WTC11 (cell line): ENCODE measurements at regions not wholly inside any gene's neighbourhood (a gene's known extent, or its start where the extent isn't known, plus 50 kb on each side); places are given as distances from the start of the nearest gene placed in this dataset.

Experiments used
- ATAC-seq: fragments of 200-7000 bp; cut with Tn5 transposase; 2 replicates; pipeline ENCODE4 v1.10.0; 2021; ENCODE audit warnings: mild to moderate bottlenecking, moderate library complexity
- CTCF ChIA-PET: fragments of 300-600 bp; sonication (Branson Sonifier 250); formaldehyde crosslinking; loops from one replicate; lab custom pipeline; 2021; ENCODE audit warnings: antibody characterized with exemption; lab: Charles Lee
- POLR2A ChIA-PET: fragments of 350-600 bp; sonication (Branson Sonifier 250); formaldehyde crosslinking; loops from one replicate; lab custom pipeline; 2021; ENCODE audit warnings: antibody characterized with exemption; lab: Charles Lee
- DNase-seq: peaks from one replicate; pipeline ENCODE4 v3.0.0; 2021; ENCODE audit warnings: low spot score
- H3K27ac Mint-ChIP-seq: 2 replicates; pipeline ENCODE4 v1.8.0; 2021; ENCODE audit warnings: mixed read lengths
- H3K27me3 Mint-ChIP-seq: 2 replicates; pipeline ENCODE4 v1.8.0; 2021; ENCODE audit warnings: low read depth, mild to moderate bottlenecking, moderate library complexity, mixed read lengths
- H3K36me3 Mint-ChIP-seq: 2 replicates; pipeline ENCODE4 v1.8.0; 2021; ENCODE audit warnings: mixed read lengths
- H3K4me1 Mint-ChIP-seq: 2 replicates; pipeline ENCODE4 v1.8.0; 2022; ENCODE audit warnings: mixed read lengths
- H3K4me3 Mint-ChIP-seq: 2 replicates; pipeline ENCODE4 v1.8.0; 2021; ENCODE audit warnings: mild to moderate bottlenecking, moderate library complexity, mixed read lengths
- H3K9me3 Mint-ChIP-seq: 2 replicates; pipeline ENCODE4 v1.8.0; 2021; ENCODE audit warnings: mixed read lengths
- CREM ChIP-seq: sonication (generic); formaldehyde crosslinking; IDR thresholded peaks from 2 replicates; pipeline ENCODE4 v1.8.1; 2022; ENCODE audit warnings: mild to moderate bottlenecking, missing genetic modification reagents, moderate library complexity
- FOXK1 ChIP-seq: sonication (generic); formaldehyde crosslinking; IDR thresholded peaks from 2 replicates; pipeline ENCODE4 v1.8.0; 2022; ENCODE audit warnings: mild to moderate bottlenecking, moderate library complexity, missing genetic modification reagents
- GABPB1 ChIP-seq: sonication (generic); formaldehyde crosslinking; IDR thresholded peaks from 2 replicates; pipeline ENCODE4 v1.8.1; 2023; ENCODE audit warnings: mild to moderate bottlenecking, missing genetic modification reagents
- NFYB ChIP-seq: sonication (generic); formaldehyde crosslinking; conservative IDR thresholded peaks from 2 replicates; pipeline ENCODE4 v1.8.0; 2022; ENCODE audit warnings: low read depth, missing genetic modification reagents
- OVOL2 ChIP-seq: fragments of 250-450 bp; sonication (Bioruptor Pico); IDR thresholded peaks from 2 replicates; pipeline ENCODE4 v1.9.0; 2021; ENCODE audit warnings: mild to moderate bottlenecking, borderline replicate concordance
- PRRX2 ChIP-seq: fragments of 250-450 bp; sonication (Bioruptor Pico); IDR thresholded peaks from 2 replicates; pipeline ENCODE4 v1.8.0; 2021; ENCODE audit warnings: mild to moderate bottlenecking
- TP53 ChIP-seq: sonication (generic); formaldehyde crosslinking; IDR thresholded peaks from 2 replicates; pipeline ENCODE4 v1.8.1; 2023; ENCODE audit warnings: mild to moderate bottlenecking, missing genetic modification reagents
- ZBTB21 ChIP-seq: sonication (generic); formaldehyde crosslinking; IDR thresholded peaks from 2 replicates; pipeline ENCODE4 v1.8.1; 2023; ENCODE audit warnings: mild to moderate bottlenecking, missing genetic modification reagents, borderline replicate concordance
- ZNF263 ChIP-seq: sonication (generic); formaldehyde crosslinking; IDR thresholded peaks from 2 replicates; pipeline ENCODE4 v1.8.1; 2022; ENCODE audit warnings: low read depth, mild to moderate bottlenecking, moderate library complexity, missing genetic modification reagents
- ZNF423 ChIP-seq: fragments of 250-450 bp; sonication (Bioruptor Pico); IDR thresholded peaks from 2 replicates; pipeline ENCODE4 v2.1.2; 2022; ENCODE audit warnings: mild to moderate bottlenecking, moderate library complexity
- ZNF512 ChIP-seq: sonication (generic); formaldehyde crosslinking; IDR thresholded peaks from 2 replicates; pipeline ENCODE4 v1.8.1; 2022; ENCODE audit warnings: missing genetic modification reagents, borderline replicate concordance
- ZNF671 ChIP-seq: fragments of 250-450 bp; sonication (Bioruptor Pico); IDR thresholded peaks from 2 replicates; pipeline ENCODE4 v1.8.0; 2021; ENCODE audit warnings: mild to moderate bottlenecking
- TF ChIP-seq, protein P1 (sequence below): sonication (generic); formaldehyde crosslinking; conservative IDR thresholded peaks from 2 replicates; pipeline ENCODE4 v1.8.1; 2023; ENCODE audit warnings: mild to moderate bottlenecking, low read depth, missing genetic modification reagents, moderate library complexity
- TF ChIP-seq, protein P2 (sequence below): sonication (generic); formaldehyde crosslinking; IDR thresholded peaks from 2 replicates; pipeline ENCODE4 v1.8.0; 2023; ENCODE audit warnings: missing genetic modification reagents, mild to moderate bottlenecking, borderline replicate concordance
- TF ChIP-seq, protein P3 (sequence below): fragments of 250-450 bp; sonication (Bioruptor Pico); IDR thresholded peaks from 2 replicates; pipeline ENCODE4 v1.9.0; 2021; ENCODE audit warnings: mild to moderate bottlenecking
- TF ChIP-seq, protein P4 (sequence below): sonication (generic); formaldehyde crosslinking; IDR thresholded peaks from 2 replicates; pipeline ENCODE4 v1.8.1; 2023; ENCODE audit warnings: mild to moderate bottlenecking, moderate library complexity, missing genetic modification reagents

DNA sequence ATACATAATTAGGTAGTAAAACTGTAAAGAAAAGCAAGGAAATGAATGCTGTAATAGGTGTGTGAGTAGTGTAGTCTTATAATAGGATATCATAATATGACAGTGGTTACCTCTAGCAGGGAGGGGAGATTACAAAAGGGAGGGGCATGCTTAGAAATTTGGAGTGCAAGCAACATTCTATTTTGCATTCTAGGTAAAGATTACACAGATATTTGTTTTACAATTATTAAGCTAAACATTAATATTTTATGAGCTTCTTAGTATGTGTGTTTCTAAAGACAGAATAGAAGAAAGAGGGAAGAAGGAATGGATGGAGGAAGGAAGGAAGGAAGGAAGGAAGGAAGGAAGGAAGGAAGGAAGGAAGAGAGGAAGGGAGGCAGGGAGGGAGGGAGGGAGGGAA is 177.9 kb downstream of the PAX3 start:
- TF ChIP-seq ZNF263: no peak
- no peak for TF ChIP-seq GABPB1 (CRISPR knock-in tag)
- TF ChIP-seq, protein P1, sequence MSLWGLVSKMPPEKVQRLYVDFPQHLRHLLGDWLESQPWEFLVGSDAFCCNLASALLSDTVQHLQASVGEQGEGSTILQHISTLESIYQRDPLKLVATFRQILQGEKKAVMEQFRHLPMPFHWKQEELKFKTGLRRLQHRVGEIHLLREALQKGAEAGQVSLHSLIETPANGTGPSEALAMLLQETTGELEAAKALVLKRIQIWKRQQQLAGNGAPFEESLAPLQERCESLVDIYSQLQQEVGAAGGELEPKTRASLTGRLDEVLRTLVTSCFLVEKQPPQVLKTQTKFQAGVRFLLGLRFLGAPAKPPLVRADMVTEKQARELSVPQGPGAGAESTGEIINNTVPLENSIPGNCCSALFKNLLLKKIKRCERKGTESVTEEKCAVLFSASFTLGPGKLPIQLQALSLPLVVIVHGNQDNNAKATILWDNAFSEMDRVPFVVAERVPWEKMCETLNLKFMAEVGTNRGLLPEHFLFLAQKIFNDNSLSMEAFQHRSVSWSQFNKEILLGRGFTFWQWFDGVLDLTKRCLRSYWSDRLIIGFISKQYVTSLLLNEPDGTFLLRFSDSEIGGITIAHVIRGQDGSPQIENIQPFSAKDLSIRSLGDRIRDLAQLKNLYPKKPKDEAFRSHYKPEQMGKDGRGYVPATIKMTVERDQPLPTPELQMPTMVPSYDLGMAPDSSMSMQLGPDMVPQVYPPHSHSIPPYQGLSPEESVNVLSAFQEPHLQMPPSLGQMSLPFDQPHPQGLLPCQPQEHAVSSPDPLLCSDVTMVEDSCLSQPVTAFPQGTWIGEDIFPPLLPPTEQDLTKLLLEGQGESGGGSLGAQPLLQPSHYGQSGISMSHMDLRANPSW (CRISPR knock-in tag): no peak
- no peak for TF ChIP-seq ZBTB21 (CRISPR knock-in tag)
- TF ChIP-seq, protein P2, sequence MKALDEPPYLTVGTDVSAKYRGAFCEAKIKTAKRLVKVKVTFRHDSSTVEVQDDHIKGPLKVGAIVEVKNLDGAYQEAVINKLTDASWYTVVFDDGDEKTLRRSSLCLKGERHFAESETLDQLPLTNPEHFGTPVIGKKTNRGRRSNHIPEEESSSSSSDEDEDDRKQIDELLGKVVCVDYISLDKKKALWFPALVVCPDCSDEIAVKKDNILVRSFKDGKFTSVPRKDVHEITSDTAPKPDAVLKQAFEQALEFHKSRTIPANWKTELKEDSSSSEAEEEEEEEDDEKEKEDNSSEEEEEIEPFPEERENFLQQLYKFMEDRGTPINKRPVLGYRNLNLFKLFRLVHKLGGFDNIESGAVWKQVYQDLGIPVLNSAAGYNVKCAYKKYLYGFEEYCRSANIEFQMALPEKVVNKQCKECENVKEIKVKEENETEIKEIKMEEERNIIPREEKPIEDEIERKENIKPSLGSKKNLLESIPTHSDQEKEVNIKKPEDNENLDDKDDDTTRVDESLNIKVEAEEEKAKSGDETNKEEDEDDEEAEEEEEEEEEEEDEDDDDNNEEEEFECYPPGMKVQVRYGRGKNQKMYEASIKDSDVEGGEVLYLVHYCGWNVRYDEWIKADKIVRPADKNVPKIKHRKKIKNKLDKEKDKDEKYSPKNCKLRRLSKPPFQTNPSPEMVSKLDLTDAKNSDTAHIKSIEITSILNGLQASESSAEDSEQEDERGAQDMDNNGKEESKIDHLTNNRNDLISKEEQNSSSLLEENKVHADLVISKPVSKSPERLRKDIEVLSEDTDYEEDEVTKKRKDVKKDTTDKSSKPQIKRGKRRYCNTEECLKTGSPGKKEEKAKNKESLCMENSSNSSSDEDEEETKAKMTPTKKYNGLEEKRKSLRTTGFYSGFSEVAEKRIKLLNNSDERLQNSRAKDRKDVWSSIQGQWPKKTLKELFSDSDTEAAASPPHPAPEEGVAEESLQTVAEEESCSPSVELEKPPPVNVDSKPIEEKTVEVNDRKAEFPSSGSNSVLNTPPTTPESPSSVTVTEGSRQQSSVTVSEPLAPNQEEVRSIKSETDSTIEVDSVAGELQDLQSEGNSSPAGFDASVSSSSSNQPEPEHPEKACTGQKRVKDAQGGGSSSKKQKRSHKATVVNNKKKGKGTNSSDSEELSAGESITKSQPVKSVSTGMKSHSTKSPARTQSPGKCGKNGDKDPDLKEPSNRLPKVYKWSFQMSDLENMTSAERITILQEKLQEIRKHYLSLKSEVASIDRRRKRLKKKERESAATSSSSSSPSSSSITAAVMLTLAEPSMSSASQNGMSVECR (CRISPR knock-in tag): no peak
- TF ChIP-seq, protein P3, sequence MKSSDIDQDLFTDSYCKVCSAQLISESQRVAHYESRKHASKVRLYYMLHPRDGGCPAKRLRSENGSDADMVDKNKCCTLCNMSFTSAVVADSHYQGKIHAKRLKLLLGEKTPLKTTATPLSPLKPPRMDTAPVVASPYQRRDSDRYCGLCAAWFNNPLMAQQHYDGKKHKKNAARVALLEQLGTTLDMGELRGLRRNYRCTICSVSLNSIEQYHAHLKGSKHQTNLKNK (CRISPR knock-in tag): no peak
- TF ChIP-seq ZNF671 (CRISPR knock-in tag): no peak
- no peak for TF ChIP-seq TP53 (CRISPR knock-in tag)
- TF ChIP-seq, protein P4, sequence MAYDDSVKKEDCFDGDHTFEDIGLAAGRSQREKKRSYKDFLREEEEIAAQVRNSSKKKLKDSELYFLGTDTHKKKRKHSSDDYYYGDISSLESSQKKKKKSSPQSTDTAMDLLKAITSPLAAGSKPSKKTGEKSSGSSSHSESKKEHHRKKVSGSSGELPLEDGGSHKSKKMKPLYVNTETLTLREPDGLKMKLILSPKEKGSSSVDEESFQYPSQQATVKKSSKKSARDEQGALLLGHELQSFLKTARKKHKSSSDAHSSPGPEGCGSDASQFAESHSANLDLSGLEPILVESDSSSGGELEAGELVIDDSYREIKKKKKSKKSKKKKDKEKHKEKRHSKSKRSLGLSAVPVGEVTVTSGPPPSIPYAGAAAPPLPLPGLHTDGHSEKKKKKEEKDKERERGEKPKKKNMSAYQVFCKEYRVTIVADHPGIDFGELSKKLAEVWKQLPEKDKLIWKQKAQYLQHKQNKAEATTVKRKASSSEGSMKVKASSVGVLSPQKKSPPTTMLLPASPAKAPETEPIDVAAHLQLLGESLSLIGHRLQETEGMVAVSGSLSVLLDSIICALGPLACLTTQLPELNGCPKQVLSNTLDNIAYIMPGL: no peak
- TF ChIP-seq OVOL2 (CRISPR knock-in tag): no peak
- ChIA-PET CTCF (no interaction called here), POLR2A (no interaction called here)
- Mint-ChIP-seq H3K27me3 (no peaks in the 10 kb centered on the region; the same call in none of the 2 replicates), H3K27ac (no peak overlapping the region), H3K4me3 (no peak overlapping the region), H3K9me3 (no peaks in the 10 kb centered on the region), H3K4me1 (no peaks in the 10 kb centered on the region), H3K36me3 (no peaks in the 10 kb centered on the region)
- ATAC-seq (no peak), DNase-seq (no peak)

DNA sequence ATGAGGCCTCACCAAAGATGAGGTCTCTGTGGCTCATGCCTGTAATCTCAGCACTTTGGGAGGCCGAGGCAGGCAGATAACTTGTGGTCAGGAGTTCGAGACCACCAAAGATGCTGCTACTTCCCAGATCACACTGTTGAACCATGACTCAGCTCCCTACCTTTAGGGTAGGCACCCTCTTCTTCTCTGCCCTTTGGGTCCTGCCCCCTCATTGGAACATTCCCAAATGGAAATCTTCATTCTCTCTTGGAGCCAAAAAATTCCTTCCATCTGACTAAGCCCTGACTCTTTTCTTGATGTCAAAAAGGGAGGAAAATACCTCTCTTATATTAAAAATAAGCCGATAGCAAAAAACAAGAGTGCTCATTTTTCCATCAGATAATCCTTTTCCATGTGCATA is 183.5 kb downstream of the PAX3 start:
- H3K9me3 Mint-ChIP-seq: peaks cover 3% of the 10 kb centered on the region; the same call in 1 of the 2 replicates
- POLR2A ChIA-PET: no interaction called here
- H3K4me3 Mint-ChIP-seq: no peak overlapping the region
- no peak for DNase-seq
- CTCF ChIA-PET: no interaction called here
- H3K27me3 Mint-ChIP-seq: peaks cover 4% of the 10 kb centered on the region
- no peaks in the 10 kb centered on the region for H3K4me1 Mint-ChIP-seq
- H3K27ac Mint-ChIP-seq: no peak overlapping the region
- TF ChIP-seq PRRX2 (CRISPR knock-in tag): no peak
- TF ChIP-seq ZNF263: no peak
- no peak for TF ChIP-seq NFYB
- no peak for TF ChIP-seq FOXK1 (CRISPR knock-in tag)
- no peak for TF ChIP-seq ZNF423 (CRISPR knock-in tag)
- no peak for TF ChIP-seq CREM
- TF ChIP-seq ZNF512 (CRISPR knock-in tag): no peak
- TF ChIP-seq, protein P2 (CRISPR knock-in tag): no peak
- H3K36me3 Mint-ChIP-seq: no peaks in the 10 kb centered on the region
- no peak for ATAC-seq
